ENCODE measurements at regions not wholly inside any gene's neighbourhood (a gene's known extent, or its start where the extent isn't known, plus 50 kb on each side); places are given as distances from the start of the nearest gene placed in this dataset.

- Histone ChIP-seq H3K9me2 (replicated peaks; ENCODE audit: control insufficient read depth, low read length) (no peaks in the 10 kb centered on the region; the same call in 1 of the 2 replicates), H3K9me3 (ENCODE audit: control insufficient read depth, insufficient read depth, low read length) (no peaks in the 10 kb centered on the region), H3K27me3 (ENCODE audit: control insufficient read depth, low read length) (no peaks in the 10 kb centered on the region), H3K27ac (ENCODE audit: low read depth, low read length) (no peak overlapping the region), H3K4me1 (ENCODE audit: control insufficient read depth, low read length) (no peaks in the 10 kb centered on the region), H3K79me2 (ENCODE audit: control insufficient read depth, low read length) (no peaks in the 10 kb centered on the region), H4K20me1 (ENCODE audit: control insufficient read depth, insufficient read depth, low read depth, low read length) (no peaks in the 10 kb centered on the region), H3K36me3 (ENCODE audit: control insufficient read depth, low read length) (no peaks in the 10 kb centered on the region), H3K4me3 (ENCODE audit: low read length) (no peak overlapping the region), H3K4me2 (ENCODE audit: low read length) (no peak overlapping the region), H3F3A (ENCODE audit: control insufficient read depth, insufficient read depth) (no peaks in the 10 kb centered on the region)
- TF ChIP-seq, protein P1, sequence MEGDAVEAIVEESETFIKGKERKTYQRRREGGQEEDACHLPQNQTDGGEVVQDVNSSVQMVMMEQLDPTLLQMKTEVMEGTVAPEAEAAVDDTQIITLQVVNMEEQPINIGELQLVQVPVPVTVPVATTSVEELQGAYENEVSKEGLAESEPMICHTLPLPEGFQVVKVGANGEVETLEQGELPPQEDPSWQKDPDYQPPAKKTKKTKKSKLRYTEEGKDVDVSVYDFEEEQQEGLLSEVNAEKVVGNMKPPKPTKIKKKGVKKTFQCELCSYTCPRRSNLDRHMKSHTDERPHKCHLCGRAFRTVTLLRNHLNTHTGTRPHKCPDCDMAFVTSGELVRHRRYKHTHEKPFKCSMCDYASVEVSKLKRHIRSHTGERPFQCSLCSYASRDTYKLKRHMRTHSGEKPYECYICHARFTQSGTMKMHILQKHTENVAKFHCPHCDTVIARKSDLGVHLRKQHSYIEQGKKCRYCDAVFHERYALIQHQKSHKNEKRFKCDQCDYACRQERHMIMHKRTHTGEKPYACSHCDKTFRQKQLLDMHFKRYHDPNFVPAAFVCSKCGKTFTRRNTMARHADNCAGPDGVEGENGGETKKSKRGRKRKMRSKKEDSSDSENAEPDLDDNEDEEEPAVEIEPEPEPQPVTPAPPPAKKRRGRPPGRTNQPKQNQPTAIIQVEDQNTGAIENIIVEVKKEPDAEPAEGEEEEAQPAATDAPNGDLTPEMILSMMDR (IDR thresholded peaks at IDR 0.05; ENCODE audit: low read depth, low read length, poor library complexity, severe bottlenecking), result no peak
- TF ChIP-seq EZH2phosphoT487 (IDR thresholded peaks at IDR 0.05; ENCODE audit: borderline replicate concordance, low read length), result no peak
Measured at GRCh38 chr16:52743707-52744106, 196.8 kb upstream of the TOX3 start.

GRCh38 chr16:52742608-52743170, 195.7 kb upstream of the TOX3 start:
- no peaks in the 10 kb centered on the region for H3K36me3 ChIP-seq (ENCODE audit: control insufficient read depth, low read length)
- no peaks in the 10 kb centered on the region for H3K79me2 ChIP-seq (ENCODE audit: control insufficient read depth, low read length)
- H3K4me3 ChIP-seq (ENCODE audit: low read length), result no peak overlapping the region
- no peaks in the 10 kb centered on the region for H3K9me2 ChIP-seq (replicated peaks; ENCODE audit: control insufficient read depth, low read length)
- no peak overlapping the region for H3K27ac ChIP-seq (ENCODE audit: low read depth, low read length)
- no peaks in the 10 kb centered on the region for H3K9me3 ChIP-seq (ENCODE audit: control insufficient read depth, insufficient read depth, low read length)
- no peaks in the 10 kb centered on the region for H3F3A ChIP-seq (ENCODE audit: control insufficient read depth, insufficient read depth)
- no peak overlapping the region for H3K4me2 ChIP-seq (ENCODE audit: low read length)
- TF ChIP-seq EZH2phosphoT487 (IDR thresholded peaks at IDR 0.05; ENCODE audit: borderline replicate concordance, low read length), result no peak
- TF ChIP-seq, protein P1 (IDR thresholded peaks at IDR 0.05; ENCODE audit: low read depth, low read length, poor library complexity, severe bottlenecking), result no peak
- no peaks in the 10 kb centered on the region for H4K20me1 ChIP-seq (ENCODE audit: control insufficient read depth, insufficient read depth, low read depth, low read length)
- no peaks in the 10 kb centered on the region for H3K4me1 ChIP-seq (ENCODE audit: control insufficient read depth, low read length)
- no peaks in the 10 kb centered on the region for H3K27me3 ChIP-seq (ENCODE audit: control insufficient read depth, low read length)

GRCh38 chr16:52742052-52742451, 195.1 kb upstream of the TOX3 start:
- no peak overlapping the region for H3K27ac ChIP-seq (ENCODE audit: low read depth, low read length)
- H3K27me3 ChIP-seq (ENCODE audit: control insufficient read depth, low read length), result no peaks in the 10 kb centered on the region
- no peak overlapping the region for H3K4me3 ChIP-seq (ENCODE audit: low read length)
- no peaks in the 10 kb centered on the region for H3K79me2 ChIP-seq (ENCODE audit: control insufficient read depth, low read length)
- no peak for TF ChIP-seq EZH2phosphoT487 (IDR thresholded peaks at IDR 0.05; ENCODE audit: borderline replicate concordance, low read length)
- TF ChIP-seq, protein P1 (IDR thresholded peaks at IDR 0.05; ENCODE audit: low read depth, low read length, poor library complexity, severe bottlenecking), result no peak
- H3K4me1 ChIP-seq (ENCODE audit: control insufficient read depth, low read length), result no peaks in the 10 kb centered on the region
- H3K36me3 ChIP-seq (ENCODE audit: control insufficient read depth, low read length), result no peaks in the 10 kb centered on the region
- no peaks in the 10 kb centered on the region for H3K9me2 ChIP-seq (replicated peaks; ENCODE audit: control insufficient read depth, low read length)
- H3F3A ChIP-seq (ENCODE audit: control insufficient read depth, insufficient read depth), result no peaks in the 10 kb centered on the region
- H3K9me3 ChIP-seq (ENCODE audit: control insufficient read depth, insufficient read depth, low read length), result no peaks in the 10 kb centered on the region
- H4K20me1 ChIP-seq (ENCODE audit: control insufficient read depth, insufficient read depth, low read depth, low read length), result no peaks in the 10 kb centered on the region
- no peak overlapping the region for H3K4me2 ChIP-seq (ENCODE audit: low read length)
